MCF 10A (cell line): ENCODE measurements at regions not wholly inside any gene's neighbourhood (a gene's known extent, or its start where the extent isn't known, plus 50 kb on each side); places are given as distances from the start of the nearest gene placed in this dataset.
A peak's percentile ranks its signal among the peaks of the same experiment; 100 is the strongest.

ENCODE experiments used
- BruUV-seq: library from RNA; stranded (reverse); fragments of 400-500 nt; replicated peaks from 2 replicates; lab custom pipeline; 2021; lab: Mats Ljungman, UMichigan
- CTCF ChIA-PET: fragments of 300-600 bp; sonication (Branson Sonifier 250); formaldehyde crosslinking; extraction: SDS; loops from one replicate; lab custom pipeline; 2021; ENCODE audit warnings: antibody characterized with exemption, inconsistent platforms; lab: Yijun Ruan, JAX
- POLR2A ChIA-PET: fragments of 300-600, 350-650 bp; sonication (Branson Sonifier 250); formaldehyde crosslinking; extraction: SDS; loops from one replicate; lab custom pipeline; 2020; ENCODE audit warnings: antibody characterized with exemption, inconsistent platforms; lab: Yijun Ruan, JAX
- DNase-seq: peaks from one replicate; pipeline ENCODE4 v3.0.0-alpha.2; 2018; ENCODE audit not compliant: unreplicated experiment
- H3K27ac Mint-ChIP-seq: one replicate; pipeline ENCODE4 v1.8.0; 2022; ENCODE audit warnings: mild to moderate bottlenecking, low read depth, mixed read lengths; ENCODE audit not compliant: unreplicated experiment
- H3K27me3 Mint-ChIP-seq: one replicate; pipeline ENCODE4 v1.8.0; 2022; ENCODE audit warnings: mixed read lengths; ENCODE audit not compliant: insufficient read depth, unreplicated experiment
- H3K36me3 Mint-ChIP-seq: one replicate; pipeline ENCODE4 v1.8.0; 2022; ENCODE audit warnings: mild to moderate bottlenecking, moderate library complexity, mixed read lengths; ENCODE audit not compliant: insufficient read depth, unreplicated experiment
- H3K4me1 Mint-ChIP-seq: one replicate; pipeline ENCODE4 v1.8.0; 2022; ENCODE audit warnings: mixed read lengths; ENCODE audit not compliant: insufficient read depth, unreplicated experiment
- H3K4me3 Mint-ChIP-seq: one replicate; pipeline ENCODE4 v1.8.0; 2022; ENCODE audit warnings: mild to moderate bottlenecking, moderate library complexity, mixed read lengths; ENCODE audit not compliant: unreplicated experiment
- H3K9me3 Mint-ChIP-seq: one replicate; pipeline ENCODE4 v1.8.0; 2022; ENCODE audit warnings: mixed read lengths; ENCODE audit not compliant: unreplicated experiment
- CTCF ChIP-seq: fragments of 200-600 bp; IDR thresholded peaks from one replicate; pipeline ENCODE4 v1.8.0; 2022; ENCODE audit warnings: antibody characterized with exemption, mild to moderate bottlenecking; ENCODE audit not compliant: unreplicated experiment
- intact Hi-C: fragments of 100-400 bp; cut with micrococcal nuclease; formaldehyde crosslinking; loops from 2 replicates; pipeline ENCODE4 v1.14.1; 2022

GRCh38 chr2:71277536-71278103 lies 50.7 kb upstream of the PAIP2B start:
- H3K36me3 Mint-ChIP-seq = no peaks in the 10 kb centered on the region
- CTCF ChIA-PET = interaction anchor here (0.5 to 2.6 kb wide), 15 partner anchors 16 to 1153 kb away, joined by 3 to 19 read pairs (median 3); partner anchors contain the start of gene ZNF638
- POLR2A ChIA-PET = interaction anchor here (0.7 to 4.5 kb wide), 11 partner anchors 9 to 209 kb away, joined by 3 to 68 read pairs (median 5); partner anchors contain the start of genes DYSF, MCEE, MPHOSPH10 and NAGK
- BruUV-seq = no TSS peak
- peaks cover 16% of the 10 kb centered on the region for H3K4me1 Mint-ChIP-seq
- H3K9me3 Mint-ChIP-seq = no peaks in the 10 kb centered on the region
- no peak overlapping the region for H3K27ac Mint-ChIP-seq
- peaks cover 18% of the 10 kb centered on the region for H3K27me3 Mint-ChIP-seq
- TF ChIP-seq CTCF = peak; percentile 17
- intact Hi-C loops = loop anchor here (1.0 to 5.0 kb wide), 2 partner anchors 50 to 120 kb away; partner anchors contain the start of gene PAIP2B
- DNase-seq = peak; percentile 24
- H3K4me3 Mint-ChIP-seq = peak overlapping the region; percentile 84

GRCh38 chr2:71277147-71277475 lies 50.2 kb upstream of the PAIP2B start:
- Mint-ChIP-seq H3K9me3 (no peaks in the 10 kb centered on the region), H3K36me3 (no peaks in the 10 kb centered on the region), H3K4me1 (peaks cover 16% of the 10 kb centered on the region), H3K4me3 (peak overlapping the region; percentile 84), H3K27ac (no peak overlapping the region), H3K27me3 (peaks cover 23% of the 10 kb centered on the region)
- TSS peak; percentile 42 for BruUV-seq
- intact Hi-C loops = loop anchor here (1.0 to 5.0 kb wide), 2 partner anchors 50 to 120 kb away; partner anchors contain the start of gene PAIP2B
- no peak for TF ChIP-seq CTCF
- POLR2A ChIA-PET = interaction anchor here (0.6 to 4.5 kb wide), 11 partner anchors 8 to 1030 kb away, joined by 3 to 68 read pairs (median 5); partner anchors contain the start of genes DYSF, MCEE, MPHOSPH10 and PAIP2B
- no peak for DNase-seq
- CTCF ChIA-PET = interaction anchor here (0.5 to 2.6 kb wide), 15 partner anchors 17 to 1153 kb away, joined by 3 to 19 read pairs (median 4); partner anchors contain the start of gene ZNF638

GRCh38 chr2:71276311-71277146 lies 49.6 kb upstream of the PAIP2B start:
- no peaks in the 10 kb centered on the region for H3K36me3 Mint-ChIP-seq
- peak; percentile 91 for DNase-seq
- no peaks in the 10 kb centered on the region for H3K9me3 Mint-ChIP-seq
- ChIA-PET CTCF (interaction anchor here (0.5 to 2.6 kb wide), 14 partner anchors 15 to 1152 kb away, joined by 3 to 19 read pairs (median 4); no protein-coding TSS in a partner anchor), POLR2A (interaction anchor here (0.6 to 4.5 kb wide), 9 partner anchors 11 to 1029 kb away, joined by 3 to 68 read pairs (median 11); partner anchors contain the start of genes MCEE, MPHOSPH10, PAIP2B and ZNF638)
- BruUV-seq = no TSS peak
- peaks cover 16% of the 10 kb centered on the region for H3K4me1 Mint-ChIP-seq
- intact Hi-C loops = loop anchor here (1.0 to 5.0 kb wide), 2 partner anchors 49 to 119 kb away; partner anchors contain the start of gene PAIP2B
- H3K27me3 Mint-ChIP-seq = peaks cover 29% of the 10 kb centered on the region
- H3K4me3 Mint-ChIP-seq = peak overlapping the region; percentile 84
- no peak for TF ChIP-seq CTCF
- H3K27ac Mint-ChIP-seq = no peak overlapping the region
